Esophagus muscularis mucosa (tissue), 3 donors: ENCODE measurements at regions not wholly inside any gene's neighbourhood (a gene's known extent, or its start where the extent isn't known, plus 50 kb on each side); places are given as distances from the start of the nearest gene placed in this dataset.

ENCODE experiments used
- CTCF ChIP-seq, 3 experiments: fragments of 200-600 bp in 2 of 3; fragments of 450-650 bp in 1 of 3; sonication (generic) in 2 of 3; IDR thresholded peaks; one replicate each; pipeline ENCODE4 v1.5.1; 2017 to 2019; ENCODE audit warnings: antibody characterized with exemption in 3 of 3, mild to moderate bottlenecking in 2 of 3, moderate library complexity in 1 of 3
- POLR2A ChIP-seq: fragments of 450-650 bp; IDR thresholded peaks from one replicate; pipeline ENCODE4 v1.6.1; 2017; ENCODE audit warnings: antibody characterized with exemption, moderate library complexity, mild to moderate bottlenecking, low read depth
- POLR2AphosphoS5 ChIP-seq, 2 donors: sonication (generic); formaldehyde crosslinking; IDR thresholded peaks; one replicate each; pipeline ENCODE4 v1.6.1; 2017; ENCODE audit warnings: antibody characterized with exemption in 2 of 2

- TF ChIP-seq CTCF (IDR thresholded peaks at IDR 0.05) (no peak), POLR2AphosphoS5 (IDR thresholded peaks at IDR 0.05) (no peak), POLR2A (no peak)
Observed at GRCh38 chr10:35934642-35934995, 292.5 kb upstream of the FZD8 start.
